ENCODE measurements at regions not wholly inside any gene's neighbourhood (a gene's known extent, or its start where the extent isn't known, plus 50 kb on each side); places are given as distances from the start of the nearest gene placed in this dataset.

DNA sequence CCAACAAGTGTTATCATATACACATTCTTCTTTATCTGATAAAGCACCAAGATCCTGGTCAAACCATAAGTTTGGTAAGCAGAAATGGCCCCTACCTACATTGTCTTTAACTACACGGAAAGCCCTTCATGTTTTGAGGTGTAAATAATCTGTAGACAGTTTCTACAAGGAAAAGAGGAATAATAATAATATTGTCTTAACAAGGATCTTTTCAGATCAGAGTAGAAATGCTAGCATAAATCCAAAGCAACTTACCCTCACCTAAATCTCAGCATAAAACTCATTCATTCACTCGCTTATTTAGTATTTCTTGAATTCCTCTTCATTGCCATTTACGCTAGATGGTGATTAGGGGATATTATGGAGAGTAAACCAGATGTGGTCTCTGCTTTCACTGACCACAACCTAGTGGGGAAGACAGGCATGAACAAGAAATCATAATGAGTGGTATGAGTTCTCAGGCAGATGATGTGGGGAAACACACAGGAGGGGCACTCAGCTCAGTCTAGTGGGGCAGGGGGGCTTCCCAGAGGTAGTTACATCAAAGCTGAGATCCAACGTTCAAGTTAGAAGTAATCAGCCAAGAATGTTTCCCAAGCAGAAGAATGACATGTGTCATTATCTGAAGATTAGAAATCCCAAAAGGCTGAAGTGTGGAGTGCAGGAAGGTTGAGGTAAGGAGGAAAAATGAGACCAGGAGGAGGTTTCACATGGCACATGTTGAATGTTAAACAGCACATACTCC lies 65.4 kb upstream of the ZC3H12C start:
- no peak for DNase-seq (ENCODE audit: low read depth)

DNA sequence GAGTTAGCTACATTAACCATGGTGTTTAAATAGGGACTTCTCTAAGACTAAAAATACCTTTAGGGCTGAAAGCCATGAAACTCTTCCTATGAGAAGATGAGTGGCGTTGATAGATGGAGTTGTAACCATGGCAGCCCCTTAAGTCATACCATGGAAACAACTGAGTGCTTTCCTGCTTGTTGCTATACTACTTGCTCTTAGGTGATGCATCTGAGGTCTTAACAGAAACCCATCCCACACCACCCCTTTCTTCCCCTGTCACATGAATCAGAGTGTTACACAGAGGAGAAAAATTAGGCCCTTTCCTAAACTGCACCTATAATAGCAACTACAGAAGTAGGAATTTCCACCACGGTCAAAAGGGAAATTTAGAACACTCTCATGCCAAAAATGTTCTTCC lies 64.3 kb upstream of the ZC3H12C start:
- DNase-seq (ENCODE audit: low read depth), result no peak

DNA sequence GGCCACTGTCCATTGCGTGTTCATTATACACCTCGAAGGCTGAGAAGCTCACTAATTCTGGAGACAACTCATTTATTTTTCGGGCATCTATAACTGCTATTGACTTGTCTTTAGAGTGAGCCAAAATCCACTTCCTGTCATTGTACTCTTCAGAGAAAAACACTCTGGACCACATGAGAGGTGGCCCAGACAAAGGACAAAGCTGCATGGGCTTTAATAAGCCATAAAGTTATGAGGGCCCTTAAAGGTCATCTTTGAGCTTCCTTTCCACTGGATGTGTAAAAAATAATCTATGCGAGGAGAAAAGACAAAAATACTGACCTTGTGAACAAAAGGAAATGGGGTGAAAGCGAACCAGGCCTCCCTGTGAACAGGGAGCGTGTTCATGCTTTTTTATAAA lies 63.5 kb upstream of the ZC3H12C start:
- no peak for DNase-seq (ENCODE audit: low read depth)

DNA sequence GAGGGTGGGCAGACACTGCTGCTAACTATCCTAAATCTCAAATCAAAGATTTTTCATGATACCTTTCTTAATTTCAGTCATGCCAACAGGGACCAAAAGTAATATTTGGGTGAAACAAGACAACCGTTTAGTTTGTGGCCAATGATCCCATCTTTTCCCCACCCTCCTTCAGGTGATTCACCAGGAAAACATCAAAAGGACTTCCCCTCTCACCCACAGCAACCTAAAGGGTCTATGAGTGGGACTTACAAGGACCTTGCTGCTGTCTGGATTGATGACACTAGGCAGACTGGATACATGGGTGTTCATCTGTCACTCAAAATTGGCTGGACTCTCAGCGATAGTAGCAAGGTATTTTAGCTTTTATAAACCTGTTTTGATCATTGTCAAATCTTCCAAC lies 62.0 kb upstream of the ZC3H12C start:
- no peak for DNase-seq (ENCODE audit: low read depth)

DNA sequence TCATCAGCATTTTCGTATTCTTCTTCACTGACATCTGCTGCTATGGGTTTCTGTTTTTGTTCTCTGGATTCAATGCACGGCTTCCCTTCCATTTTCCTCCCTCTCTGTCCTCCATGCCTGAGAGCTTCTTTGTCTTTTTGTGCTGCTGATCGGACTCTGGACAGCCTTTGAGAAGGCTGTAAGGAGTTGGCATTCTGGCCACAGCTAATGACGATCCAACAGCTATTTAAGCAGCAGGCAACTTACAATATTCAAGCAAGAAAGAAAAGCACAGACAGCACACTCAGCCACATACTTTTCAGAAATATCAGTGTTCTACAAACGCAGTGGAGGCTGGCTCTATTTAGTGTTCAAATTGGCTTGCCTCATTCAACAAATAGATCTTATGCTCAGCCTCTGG lies 60.9 kb upstream of the ZC3H12C start:
- no peak for DNase-seq (ENCODE audit: low read depth)

DNA sequence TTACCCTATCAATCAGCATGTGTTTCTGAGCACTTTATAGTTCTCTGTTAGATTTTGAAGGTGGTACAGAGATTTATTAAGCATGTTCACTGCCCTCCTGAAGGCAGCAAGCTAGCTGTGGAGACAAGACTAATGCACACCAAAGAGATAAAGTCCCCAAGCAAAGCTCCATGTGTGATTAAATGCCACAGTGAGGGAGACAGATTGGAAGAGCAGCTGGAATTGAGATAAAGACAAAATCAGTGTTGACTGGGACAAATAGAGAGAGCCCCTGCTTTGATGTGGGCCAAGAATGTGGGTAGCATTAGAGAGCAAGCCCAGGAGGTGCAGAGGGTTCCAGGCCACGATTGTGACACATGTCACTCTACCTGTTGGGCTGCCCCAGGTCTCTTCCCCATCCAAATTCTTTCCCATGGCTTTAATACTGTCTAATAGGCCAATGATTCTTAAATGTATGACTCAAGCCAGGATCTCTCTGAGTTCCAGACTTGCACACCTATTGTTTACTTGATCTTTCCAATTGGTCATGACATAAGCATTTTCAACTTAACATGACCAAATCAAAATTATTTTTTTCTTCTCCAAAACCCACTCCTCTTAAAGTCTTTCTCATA lies 60.1 kb upstream of the ZC3H12C start:
- DNase-seq (ENCODE audit: low read depth), result no peak

DNA sequence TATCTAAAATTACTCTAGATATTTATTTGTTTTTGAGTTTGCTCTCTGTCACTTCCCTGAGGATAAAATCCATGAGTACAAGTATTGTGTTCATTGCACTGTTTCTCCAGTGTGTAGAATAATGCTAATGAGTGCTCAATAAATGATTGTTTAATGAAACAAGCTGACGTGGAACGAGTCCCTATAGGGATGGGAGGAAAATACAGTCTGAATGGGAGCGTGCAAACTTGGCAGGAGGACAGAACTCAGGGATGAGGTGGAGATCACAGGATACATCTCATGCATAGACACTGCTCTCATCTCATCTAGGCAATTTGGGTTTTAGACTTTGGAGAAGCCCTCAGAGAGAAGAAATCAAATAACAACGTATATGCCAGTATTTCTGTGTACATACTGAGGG lies 58.4 kb upstream of the ZC3H12C start:
- no peak for DNase-seq (ENCODE audit: low read depth)

DNA sequence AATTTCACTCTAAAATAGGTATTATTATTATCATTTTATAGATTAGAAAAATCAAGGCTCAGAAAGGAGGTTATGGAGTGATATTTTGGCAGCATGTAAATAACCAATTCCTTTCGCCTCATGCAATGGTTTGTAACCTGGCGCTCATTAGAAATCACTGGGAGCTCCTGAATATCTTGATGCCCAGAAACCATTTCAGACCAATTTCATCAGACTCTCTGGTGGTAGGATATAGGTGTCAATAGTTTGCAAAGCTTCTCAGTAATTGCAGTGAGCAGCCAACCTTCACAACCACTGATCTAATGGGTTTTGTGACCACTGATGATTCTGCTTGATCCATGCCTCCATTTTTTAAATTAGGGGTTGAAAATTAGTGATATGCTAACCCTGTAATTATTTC lies 57.8 kb upstream of the ZC3H12C start:
- no peak for DNase-seq (ENCODE audit: low read depth)

DNA sequence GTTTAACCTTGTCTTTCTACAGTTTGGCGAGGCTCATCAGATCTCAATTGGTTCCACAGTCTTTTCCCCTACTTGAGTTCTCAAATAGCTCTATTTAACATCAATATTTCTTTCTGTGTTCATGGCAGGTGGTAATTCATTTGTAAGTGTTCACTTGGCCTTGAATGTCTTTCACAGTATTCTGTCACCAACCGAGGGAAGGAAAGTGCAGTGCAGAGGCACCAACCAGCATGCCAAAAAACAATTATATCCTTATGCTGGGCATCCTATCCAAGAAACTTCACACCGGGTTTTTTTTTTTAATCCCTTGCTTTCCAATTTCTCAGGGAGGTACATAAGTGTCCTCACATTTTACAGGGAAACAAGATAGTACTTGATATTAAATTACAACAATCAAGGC lies 55.0 kb upstream of the ZC3H12C start:
- DNase-seq (ENCODE audit: low read depth), result no peak

Measured in T follicular helper cell (primary cell).